GM21529 (cell line): ENCODE measurements at regions not wholly inside any gene's neighbourhood (a gene's known extent, or its start where the extent isn't known, plus 50 kb on each side); places are given as distances from the start of the nearest gene placed in this dataset.

Source experiments
- ATAC-seq: cut with Tn5 transposase; IDR thresholded peaks from one replicate; pipeline ENCODE4 v1.9.1; 2021; ENCODE audit not compliant: unreplicated experiment

DNA sequence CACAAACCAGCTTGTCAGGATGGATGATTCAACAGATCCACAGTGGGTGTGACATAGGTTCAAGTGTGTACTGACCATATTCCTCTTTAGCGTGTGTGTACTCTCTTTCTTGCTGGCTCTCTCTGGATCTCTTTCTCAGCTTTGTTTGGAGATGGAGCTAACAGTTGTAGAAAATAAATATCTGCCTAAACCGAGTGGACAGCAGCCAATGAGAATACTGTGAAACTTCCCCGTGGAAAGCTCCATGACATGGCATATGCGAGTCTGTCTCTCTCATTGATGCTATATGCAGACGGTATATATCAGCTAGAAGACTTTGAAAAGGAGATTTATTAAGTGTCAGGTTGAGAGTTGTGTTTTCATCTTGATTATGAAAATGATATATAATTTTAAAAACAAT lies 406.5 kb upstream of the SUCLG2 start:
- no peak for ATAC-seq

- no peak for ATAC-seq
Observed at GRCh38 chr3:68060191-68060590, 405.8 kb upstream of the SUCLG2 start.

- no peak for ATAC-seq
Observed at GRCh38 chr3:68059628-68060152, 405.3 kb upstream of the SUCLG2 start.

- no peak for ATAC-seq
Observed at GRCh38 chr3:68057637-68058320, 403.4 kb upstream of the SUCLG2 start.

DNA sequence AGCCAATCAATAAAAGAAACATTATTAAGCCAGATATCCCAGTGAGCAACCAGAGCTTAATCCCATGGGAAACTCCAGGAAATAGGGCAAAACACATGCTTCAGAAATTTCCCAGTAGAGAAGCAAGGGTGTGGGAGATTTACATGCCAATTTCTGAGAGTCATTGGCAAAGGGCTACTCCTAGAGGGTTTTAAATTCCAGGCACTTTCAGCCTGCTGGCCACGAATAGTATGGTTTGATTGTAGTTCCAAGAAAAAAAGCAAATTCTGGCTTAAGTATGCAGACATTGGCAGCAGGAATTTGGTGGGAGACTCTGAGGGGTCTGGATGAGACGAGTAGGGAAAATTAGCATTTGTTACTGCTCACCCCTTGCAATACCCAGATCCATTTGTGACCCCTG lies 402.1 kb upstream of the SUCLG2 start:
- ATAC-seq: no peak

DNA sequence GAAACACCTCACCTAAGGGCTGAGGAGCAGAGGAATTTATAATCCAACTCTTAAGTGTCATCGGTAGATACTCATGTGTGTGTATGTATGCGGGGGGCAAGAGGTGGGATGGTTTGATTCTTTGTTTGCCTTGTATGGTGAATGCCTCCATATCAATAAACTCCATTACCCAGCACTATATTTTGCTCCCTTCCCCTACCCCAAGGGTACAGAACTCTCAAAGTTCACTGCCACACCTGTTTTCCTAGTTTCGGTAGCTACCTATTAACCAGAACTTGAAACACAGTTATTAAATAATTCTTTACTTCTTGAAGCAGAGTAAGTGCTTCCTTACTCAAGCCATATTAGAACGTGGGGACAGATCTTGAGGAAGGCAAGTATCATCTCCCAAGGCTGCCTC lies 400.8 kb upstream of the SUCLG2 start:
- ATAC-seq: no peak

DNA sequence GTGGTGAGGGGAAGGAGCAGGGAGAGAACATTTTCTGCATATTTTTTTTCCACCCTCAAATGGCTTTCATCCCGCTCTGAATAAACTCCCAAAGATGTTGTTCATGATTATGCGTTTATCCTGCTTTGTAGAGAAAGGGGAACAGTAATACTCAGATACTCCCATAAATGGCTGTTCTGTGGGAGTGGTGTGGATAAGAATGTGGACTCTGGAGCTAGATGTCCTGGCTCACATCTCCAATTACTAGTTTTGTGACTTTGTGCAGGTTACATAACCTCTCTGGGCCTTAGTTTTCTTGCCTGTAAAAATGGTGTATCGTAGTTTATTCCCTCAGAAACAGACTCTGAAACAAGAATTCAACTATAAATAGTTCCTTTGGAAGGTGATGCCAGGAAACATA lies 395.4 kb upstream of the SUCLG2 start:
- no peak for ATAC-seq

DNA sequence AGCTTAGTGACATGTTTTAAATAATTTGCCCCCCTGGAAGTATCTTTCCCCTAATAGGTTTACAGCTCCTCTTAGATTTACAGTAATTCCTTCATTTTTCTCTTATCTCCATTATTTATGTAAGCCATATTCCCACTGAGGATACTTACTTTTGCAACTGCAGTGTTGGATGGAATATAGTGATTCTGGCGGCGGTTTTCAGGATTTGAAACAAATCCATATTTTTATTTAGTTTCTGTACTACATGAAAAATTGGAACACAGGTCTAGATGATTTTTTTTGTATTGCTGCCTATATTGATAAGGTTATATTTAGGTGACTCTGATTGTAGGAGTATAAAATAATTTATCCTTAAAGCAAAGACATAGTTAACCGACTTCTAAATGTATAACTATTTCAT lies 391.6 kb upstream of the SUCLG2 start:
- no peak for ATAC-seq

DNA sequence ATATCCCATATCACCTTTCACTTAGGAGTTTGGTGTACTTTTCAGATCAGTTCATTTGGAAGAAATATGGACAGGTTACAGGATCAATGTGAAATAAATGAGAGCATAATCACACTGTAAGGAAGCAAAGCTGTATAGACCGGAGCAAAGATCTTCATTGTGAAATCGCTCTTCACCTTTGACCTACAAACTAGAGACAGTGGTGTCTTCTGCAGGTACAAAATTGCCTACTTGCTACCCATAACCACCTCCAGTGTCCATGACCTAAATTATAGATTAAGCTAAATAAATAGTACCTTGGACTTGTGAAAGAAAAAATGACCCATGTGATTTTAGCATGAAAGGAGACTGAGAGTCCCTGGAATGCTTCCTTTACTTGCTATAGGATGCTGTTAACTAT lies 379.5 kb upstream of the SUCLG2 start:
- no peak for ATAC-seq

DNA sequence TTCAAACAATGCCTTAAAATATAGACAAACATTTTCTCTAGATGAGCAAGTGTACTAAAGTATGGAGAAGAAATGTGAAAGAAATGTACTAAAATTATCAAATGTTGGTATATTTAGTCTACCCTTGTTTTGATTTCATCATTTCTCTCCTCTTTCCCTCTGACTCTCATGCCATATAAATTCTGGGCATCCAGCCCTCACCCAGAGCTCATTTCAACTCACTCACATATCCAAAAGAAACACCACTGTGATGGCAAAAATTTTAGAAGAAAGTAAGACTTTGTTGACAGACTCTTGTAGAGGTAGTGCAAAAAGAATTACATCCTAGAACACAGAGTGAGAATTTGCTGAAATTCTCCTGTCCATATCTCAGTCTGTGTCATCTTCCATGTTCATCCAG lies 377.8 kb upstream of the SUCLG2 start:
- no peak for ATAC-seq

DNA sequence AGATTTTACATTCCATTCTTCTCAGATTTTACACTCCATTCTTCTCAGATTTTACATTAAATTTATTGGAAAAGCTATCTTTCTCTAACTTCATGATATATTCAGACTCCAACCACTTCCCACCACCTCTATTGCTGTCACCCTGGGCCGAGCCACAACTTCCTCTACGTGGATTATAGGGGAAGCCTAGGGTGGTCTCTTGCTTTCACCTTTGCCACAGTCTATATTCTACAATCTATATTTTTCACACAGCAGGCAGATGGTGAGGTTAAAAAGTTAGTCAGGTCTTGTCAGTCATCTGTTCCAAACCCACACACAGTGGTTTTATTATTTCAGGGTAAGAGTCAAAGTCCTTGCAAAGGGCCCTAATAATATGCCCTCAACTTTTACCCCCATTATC lies 370.8 kb upstream of the SUCLG2 start:
- ATAC-seq: no peak

GRCh38 chr3:68019876-68020275 lies 365.5 kb upstream of the SUCLG2 start:
- ATAC-seq: no peak

DNA sequence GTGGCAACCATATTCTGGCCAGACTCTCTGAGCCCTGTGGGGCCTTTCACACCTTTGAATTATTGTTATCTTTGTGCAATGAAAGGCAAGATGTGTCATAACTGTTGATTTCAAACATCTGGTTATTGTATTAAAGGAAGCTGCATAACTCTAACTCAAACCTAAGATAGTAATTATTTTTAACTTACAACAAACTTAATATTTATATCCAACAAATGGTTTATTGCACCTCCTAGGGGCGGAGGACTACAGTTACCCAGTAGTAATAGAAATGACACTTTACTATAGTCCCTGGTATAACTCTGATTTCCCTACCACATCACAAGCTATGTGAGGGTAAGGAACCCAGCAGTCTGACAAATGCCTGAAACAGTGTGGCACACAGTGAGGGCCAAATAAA lies 363.9 kb upstream of the SUCLG2 start:
- ATAC-seq: no peak

DNA sequence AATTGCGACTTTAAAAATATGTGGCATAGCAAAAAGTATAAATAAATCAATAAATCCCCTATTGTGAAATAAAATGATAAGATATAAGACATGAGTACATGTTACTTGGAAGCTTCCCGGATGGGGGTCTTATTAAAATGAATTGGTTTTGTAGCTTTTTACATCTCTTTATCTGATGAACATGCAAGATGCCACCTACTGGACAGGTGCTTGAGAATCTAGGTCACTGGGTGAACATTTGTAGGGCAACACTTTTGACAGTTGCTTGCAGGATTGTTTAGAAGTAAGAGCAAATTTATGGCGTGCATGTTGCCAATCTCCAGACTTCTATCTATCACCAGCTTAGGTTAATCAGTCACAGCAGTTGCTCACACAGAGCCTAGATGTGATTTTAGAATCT lies 362.7 kb upstream of the SUCLG2 start:
- no peak for ATAC-seq

DNA sequence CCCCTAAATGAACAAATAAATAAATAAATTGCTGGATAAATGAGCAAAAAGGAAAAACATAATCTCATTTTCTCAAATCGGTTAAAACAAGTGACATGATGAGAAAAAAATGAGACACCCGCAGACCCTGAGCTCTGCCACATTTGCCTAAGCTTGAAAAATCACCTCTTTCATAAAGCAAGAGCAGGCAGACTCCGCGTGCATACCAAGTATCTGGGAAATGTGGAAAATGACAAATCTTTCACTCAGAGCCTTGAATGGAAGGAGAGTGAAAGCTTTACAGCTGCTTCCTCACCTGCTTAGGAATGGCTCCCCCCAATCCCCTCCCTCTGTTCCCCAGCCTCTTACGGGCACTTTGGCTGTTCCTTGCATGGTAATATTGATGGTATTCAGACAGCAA lies 355.5 kb upstream of the SUCLG2 start:
- ATAC-seq: no peak

GRCh38 chr3:68007621-68008226 lies 353.3 kb upstream of the SUCLG2 start:
- no peak for ATAC-seq

GRCh38 chr3:68006646-68007045 lies 352.2 kb upstream of the SUCLG2 start:
- no peak for ATAC-seq

DNA sequence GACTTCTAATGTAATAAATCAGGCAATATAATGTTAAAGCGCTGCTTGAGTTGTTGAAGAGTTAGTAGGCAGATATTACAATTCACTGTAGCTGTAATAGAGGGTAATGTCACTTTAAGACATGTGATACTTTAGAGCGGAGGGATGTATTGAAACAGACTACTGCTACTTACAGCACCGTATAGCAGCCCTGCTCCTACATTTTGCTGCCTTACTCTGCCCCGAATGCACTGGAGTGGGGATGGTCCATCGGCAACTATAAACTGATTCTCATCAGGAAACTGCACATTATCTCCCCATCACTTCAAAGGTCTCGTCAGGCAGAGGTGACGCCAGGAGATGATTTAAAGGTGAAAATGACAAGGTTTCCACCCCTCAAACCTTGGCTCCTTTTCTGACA lies 349.7 kb upstream of the SUCLG2 start:
- ATAC-seq: no peak

DNA sequence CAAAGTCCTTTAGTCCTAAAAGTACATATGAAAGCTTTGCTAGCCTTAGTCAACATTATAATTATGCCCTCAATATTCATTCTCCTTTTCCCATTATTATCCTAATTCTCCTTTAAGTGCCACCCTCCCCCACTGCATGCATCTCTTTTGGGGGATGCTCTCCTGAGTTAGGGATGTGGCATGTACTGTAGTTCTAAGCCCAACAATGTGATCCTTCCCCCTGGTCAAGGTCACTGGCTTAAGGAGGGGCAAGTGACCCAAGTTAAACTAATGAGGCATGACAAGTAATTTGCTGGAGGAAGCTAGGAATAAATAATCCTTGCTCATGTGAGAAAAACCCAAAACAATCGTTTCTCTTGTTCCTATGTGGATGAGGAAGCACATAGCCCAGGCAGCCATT lies 343.9 kb upstream of the SUCLG2 start:
- ATAC-seq: no peak

DNA sequence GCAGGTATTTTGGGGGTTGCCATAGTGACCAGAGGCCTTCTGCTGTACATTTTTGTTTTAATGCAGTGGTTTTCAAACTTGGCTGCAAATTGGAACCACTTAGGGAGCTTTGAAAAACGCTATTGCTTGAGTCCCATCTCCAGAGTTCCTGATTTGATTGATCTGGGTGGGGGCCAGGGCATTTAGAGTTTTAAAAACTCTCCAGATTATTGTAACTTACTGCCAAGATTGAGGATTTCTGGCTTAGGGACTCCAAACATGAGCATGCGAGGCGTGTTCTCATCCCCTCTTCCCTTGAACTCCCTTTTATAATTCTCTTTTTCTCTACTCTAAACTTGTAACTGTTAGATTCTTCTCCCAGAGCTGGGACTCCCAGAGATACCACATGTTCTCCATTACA lies 340.8 kb upstream of the SUCLG2 start:
- no peak for ATAC-seq

GRCh38 chr3:67986706-67987105 lies 332.3 kb upstream of the SUCLG2 start:
- ATAC-seq: no peak

DNA sequence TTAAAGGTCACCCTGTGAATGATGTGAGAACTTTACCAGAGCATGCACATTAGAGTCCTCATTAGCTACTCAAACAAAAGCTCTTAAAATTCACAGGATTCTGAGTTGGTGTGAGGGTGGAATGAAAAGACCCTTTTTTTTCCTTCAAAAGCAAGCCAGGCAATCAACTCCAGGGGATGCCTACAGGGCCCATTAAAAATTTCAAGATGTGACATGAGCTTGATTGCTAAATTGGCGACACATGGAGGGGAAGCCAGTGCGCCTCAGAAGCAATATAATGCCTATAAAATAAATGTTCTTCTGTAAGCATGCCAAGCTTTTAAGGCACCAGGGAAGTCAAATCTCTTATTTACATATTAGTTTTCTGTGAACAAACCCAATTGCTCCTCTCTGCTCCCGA lies 328.8 kb upstream of the SUCLG2 start:
- no peak for ATAC-seq

GRCh38 chr3:67981077-67981476 lies 326.7 kb upstream of the SUCLG2 start:
- ATAC-seq: no peak
